ENCODE measurements at regions not wholly inside any gene's neighbourhood (a gene's known extent, or its start where the extent isn't known, plus 50 kb on each side); places are given as distances from the start of the nearest gene placed in this dataset.
"Not testable (repeated sequence)": the region's sequence is repeated elsewhere in the genome, so short reads cannot be mapped to it uniquely, and the experiment has no call there.

DNA sequence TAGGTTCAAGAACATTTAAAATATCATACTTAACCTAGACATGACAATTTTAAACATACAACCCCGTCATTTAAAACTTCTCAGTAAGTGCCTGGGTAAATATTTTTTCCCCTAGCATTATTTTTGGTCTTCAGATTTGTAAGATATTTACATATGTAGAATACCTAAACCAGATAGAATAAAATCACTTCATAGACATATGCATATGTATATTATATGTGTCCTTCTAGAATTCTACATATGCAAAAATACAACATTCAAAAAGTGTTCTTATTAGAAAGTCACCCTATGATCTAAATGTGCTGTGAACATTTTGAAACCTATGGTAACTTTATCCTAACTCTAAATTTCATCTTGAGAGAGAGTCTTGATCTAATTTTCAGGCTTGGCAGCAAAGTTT lies 1467.0 kb upstream of the B3GALT2 start:
- DNase-seq (ENCODE audit: insufficient read length, low spot score) (no peak), FAIRE-seq (no peak)

GRCh38 chr1:194647118-194647517 lies 1460.7 kb upstream of the B3GALT2 start:
- FAIRE-seq, result no peak
- DNase-seq (ENCODE audit: insufficient read length, low spot score), result no peak

- FAIRE-seq (no peak), DNase-seq (ENCODE audit: insufficient read length, low spot score) (no peak)
Observed at GRCh38 chr1:194644528-194644927, 1458.1 kb upstream of the B3GALT2 start.

- no peak for DNase-seq (ENCODE audit: insufficient read length, low spot score)
- FAIRE-seq, result no peak
Observed at GRCh38 chr1:194640322-194640721, 1453.9 kb upstream of the B3GALT2 start.

GRCh38 chr1:194629011-194629410 lies 1442.6 kb upstream of the B3GALT2 start:
- DNase-seq (ENCODE audit: insufficient read length, low spot score) (no peak), FAIRE-seq (no peak)

DNA sequence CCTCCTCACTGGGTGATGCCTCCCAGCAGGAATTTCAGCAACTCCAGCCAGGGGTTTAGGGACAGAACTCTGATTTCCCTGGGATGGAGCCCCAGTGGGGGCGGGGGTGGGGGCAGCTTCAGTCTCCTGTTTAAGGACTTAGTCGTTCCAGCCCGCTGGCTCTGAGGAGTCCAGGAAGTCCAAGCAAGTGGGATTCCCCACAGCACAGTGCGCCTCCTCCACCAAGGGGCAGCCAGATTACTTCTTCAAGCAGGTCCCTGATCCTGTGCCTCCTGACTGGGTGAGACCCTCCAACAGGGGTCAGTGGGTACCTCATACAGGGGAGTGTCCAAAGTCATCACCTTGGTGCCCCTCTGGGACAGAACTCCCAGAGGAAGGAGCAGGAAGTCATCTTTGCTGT lies 1438.4 kb upstream of the B3GALT2 start:
- no peak for DNase-seq (ENCODE audit: insufficient read length, low spot score)
- FAIRE-seq, result no peak

DNA sequence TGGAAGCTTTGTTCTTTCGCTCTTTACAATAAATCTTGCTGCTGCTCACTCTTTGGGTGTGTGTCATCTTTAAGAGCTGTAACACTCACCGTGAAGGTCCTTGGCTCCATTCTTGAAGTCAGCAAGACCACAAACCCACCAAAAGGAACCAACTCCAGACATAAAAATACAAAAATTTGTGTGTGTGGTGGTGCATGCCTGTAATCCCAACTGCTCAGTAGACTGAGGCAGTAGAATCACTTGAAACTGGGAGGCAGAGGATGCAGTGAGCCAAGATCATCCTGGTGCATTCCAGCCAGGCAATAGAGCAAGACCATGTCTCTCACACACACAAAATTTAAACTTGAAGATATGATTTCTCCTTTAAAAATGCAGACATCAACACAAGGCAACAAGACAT lies 1431.7 kb upstream of the B3GALT2 start:
- FAIRE-seq, result no peak
- no peak for DNase-seq (ENCODE audit: insufficient read length, low spot score)

- not testable (repeated sequence) for DNase-seq (ENCODE audit: insufficient read length, low spot score); FAIRE-seq
Observed at GRCh38 chr1:194617272-194617671, 1430.9 kb upstream of the B3GALT2 start.

DNA sequence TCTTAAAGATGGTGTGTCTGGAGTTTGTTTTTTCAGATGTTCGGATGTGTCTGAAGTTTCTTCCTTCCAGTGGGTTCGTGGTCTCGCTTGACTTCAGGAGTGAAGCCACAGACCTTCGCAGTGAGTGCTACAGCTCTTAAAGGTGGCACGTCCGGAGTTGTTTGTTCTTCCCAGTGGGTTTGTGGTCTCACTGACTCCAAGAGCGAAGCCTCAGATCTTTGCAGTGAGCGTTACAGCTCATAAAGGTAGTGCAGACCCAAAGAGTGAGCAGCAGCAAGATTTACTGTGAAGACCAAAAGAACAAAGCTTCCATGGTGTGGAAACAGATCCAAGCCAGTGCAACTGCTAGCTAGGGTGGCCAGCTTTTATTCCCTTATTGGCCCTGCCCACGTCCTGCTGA lies 1430.4 kb upstream of the B3GALT2 start:
- DNase-seq (ENCODE audit: insufficient read length, low spot score) (no peak), FAIRE-seq (no peak)

DNA sequence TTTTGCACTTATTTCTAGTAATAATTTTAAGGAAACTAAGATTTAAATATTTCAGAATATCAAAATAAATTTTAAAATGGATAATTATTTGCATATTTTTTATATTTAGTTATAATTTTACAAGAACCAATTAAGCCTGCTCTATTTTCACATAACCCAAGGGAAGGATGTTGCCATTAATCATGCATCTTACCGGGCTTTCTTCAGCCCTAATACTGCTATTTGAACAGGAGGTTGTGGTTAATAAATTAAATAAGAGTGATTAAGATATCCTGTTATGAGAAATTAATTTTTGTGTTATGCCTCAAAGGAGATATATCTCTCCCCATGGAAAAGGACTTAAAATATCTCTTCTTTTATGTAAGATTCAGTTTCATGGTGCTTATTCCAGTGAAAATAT lies 1415.8 kb upstream of the B3GALT2 start:
- FAIRE-seq, result no peak
- DNase-seq (ENCODE audit: insufficient read length, low spot score), result no peak

- DNase-seq (ENCODE audit: insufficient read length, low spot score) (no peak), FAIRE-seq (no peak)
Observed at GRCh38 chr1:194600716-194601115, 1414.3 kb upstream of the B3GALT2 start.

DNA sequence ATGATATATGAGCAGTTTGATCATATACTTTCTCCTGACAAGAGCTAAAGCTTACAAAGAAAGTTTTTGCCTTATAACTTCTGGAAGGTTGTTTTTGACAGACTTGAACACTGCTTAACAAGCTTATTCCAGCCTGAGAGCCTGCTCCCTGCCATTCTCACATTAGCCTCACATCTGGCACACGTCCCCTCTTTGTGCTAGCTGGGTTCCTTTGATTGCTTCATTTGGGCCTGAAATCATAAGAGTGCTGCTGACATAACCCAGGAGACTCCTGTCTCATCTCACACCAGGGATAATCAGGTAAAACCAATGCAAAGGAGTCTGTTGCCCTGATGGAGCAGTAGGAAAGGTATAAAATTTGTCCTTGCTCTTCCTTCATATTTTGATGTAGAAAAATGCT lies 1411.7 kb upstream of the B3GALT2 start:
- no peak for FAIRE-seq
- DNase-seq (ENCODE audit: insufficient read length, low spot score), result no peak

DNA sequence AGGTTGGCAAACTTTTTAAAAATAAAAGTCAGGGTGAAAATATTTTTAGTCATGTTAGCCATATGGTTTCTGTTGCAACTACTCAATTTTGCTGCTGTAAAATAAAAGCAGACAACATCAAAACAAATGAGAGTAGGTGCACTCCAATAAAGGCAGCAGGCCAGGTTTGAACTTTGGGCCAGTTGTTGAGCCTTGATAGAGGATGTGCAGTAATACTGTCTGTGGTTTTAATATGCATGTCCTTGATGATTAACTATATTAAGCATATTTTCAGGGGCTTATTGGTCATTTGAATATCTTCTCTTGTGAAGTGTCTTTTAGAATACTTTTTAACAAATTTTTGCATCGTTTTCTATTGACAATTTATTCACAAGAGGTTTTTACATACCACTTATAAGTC lies 1399.9 kb upstream of the B3GALT2 start:
- no peak for FAIRE-seq
- no peak for DNase-seq (ENCODE audit: insufficient read length, low spot score)

DNA sequence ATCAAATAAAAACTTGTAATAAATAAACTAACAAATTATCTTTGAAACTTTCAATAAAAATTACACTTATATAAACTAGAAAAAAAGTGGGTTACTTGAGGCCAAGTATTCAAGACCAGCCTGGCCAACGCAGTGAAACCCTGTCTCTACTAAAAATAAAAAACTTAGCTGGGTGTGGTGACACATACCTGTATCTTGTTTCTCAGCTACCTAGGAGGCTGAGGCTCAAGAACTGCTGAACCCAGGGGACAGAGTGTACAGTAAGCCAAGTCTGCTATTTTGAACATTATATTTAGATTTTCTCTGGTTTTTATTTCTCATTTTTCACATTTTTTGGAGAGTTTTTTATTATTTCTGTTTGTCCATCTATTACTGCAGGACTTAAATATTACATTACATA lies 1397.6 kb upstream of the B3GALT2 start:
- FAIRE-seq, result no peak
- no peak for DNase-seq (ENCODE audit: insufficient read length, low spot score)

GRCh38 chr1:194570476-194570875 lies 1384.1 kb upstream of the B3GALT2 start:
- DNase-seq (ENCODE audit: insufficient read length, low spot score) (no peak), FAIRE-seq (no peak)

DNA sequence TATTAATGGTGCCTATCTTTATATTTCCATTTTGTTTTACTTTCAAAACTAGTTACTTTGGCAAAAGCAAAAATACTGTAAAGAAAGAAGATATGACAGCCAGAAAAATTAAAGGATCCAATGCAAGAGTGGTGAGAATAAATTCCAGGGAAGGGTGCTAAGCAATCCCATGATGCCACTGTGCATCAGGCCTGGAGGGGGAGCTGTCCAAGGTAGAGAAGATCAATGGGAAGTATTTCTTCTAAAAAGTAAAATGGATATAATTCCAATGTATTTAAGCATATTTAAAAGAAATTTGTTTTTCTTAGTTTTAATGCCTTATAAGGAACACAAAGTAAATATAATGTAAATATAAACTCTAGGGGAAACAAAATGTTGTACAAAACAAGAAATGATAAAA lies 1382.2 kb upstream of the B3GALT2 start:
- DNase-seq (ENCODE audit: insufficient read length, low spot score), result peak; percentile 4
- FAIRE-seq, result no peak

DNA sequence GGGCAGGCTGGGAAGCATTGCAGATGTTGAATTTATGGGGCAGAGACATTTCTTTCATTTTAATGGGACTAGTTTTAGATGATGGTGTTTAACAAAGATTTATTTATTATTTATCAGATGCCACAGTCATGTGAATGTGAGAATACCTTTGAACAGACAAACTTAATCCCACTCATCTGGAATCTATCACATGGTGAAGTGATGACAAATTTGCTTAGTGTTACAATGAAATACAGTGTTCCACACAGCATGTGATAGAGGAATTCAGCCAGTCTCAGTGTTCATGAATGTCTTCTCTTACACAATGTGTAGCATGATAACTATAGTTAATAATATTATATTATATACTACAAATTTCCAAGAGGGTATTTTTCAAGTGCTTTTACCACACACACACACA lies 1361.7 kb upstream of the B3GALT2 start:
- DNase-seq (ENCODE audit: insufficient read length, low spot score), result no peak
- no peak for FAIRE-seq

DNA sequence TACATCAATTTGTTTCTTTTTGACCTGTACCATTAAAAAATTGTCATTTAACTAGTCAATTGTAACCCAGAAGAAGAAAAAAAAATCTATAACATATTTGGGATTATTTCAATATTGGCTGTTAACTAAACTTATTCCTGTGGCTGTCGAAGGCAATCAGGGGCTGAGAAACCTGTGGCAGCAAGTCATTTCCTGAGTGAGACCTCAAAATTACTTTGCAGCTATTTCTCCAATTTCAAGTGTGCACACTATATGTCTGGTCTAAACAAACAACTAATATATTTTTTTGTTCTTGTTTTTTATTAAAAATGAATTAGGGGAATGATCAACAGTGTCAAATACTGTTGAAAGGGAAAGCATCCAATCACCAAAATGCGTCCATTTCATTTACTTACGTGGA lies 1357.6 kb upstream of the B3GALT2 start:
- DNase-seq (ENCODE audit: insufficient read length, low spot score), result no peak
- no peak for FAIRE-seq

DNA sequence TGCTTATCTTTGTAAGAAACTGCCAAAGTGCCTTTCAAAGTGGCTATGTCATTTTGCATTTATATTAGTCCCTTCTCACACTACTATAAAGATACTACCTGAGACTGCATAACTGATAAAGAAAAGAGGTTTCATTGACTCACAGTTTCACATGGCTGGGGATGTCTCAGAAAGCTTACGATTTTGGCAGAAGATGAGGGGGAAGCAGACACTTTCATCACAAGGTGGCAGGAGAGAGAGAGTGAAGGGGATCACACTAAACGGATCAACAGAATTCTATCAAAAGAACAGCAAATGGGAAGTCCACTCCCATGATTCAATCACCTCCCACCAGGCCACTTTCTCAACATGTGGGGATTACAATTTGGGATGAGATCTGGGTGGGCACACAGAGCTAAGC lies 1352.0 kb upstream of the B3GALT2 start:
- DNase-seq (ENCODE audit: insufficient read length, low spot score), result no peak

GRCh38 chr1:194537521-194537920 lies 1351.1 kb upstream of the B3GALT2 start:
- FAIRE-seq (no peak), DNase-seq (ENCODE audit: insufficient read length, low spot score) (no peak)

More for the DNA sequence above, 1352.0 kb upstream of the B3GALT2 start:
- FAIRE-seq, result no peak

DNA sequence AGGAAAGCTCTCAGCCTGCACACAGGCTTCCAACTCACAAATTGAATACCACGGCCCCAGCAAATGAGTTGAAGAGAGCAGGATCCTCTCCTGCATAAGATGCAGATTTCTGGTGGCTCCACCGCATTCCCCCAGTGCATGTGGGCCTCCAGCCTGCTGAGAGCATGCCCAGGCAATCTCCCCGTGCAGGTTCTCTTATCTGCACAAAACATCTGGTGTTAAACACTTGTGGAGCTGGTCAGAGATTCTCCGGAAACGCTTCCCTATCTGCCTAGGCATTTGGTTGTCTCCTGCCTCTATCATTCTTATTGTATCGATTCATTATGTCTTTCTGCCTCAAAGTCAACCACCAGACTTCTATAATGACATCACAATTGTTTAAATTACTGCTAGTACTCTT lies 1349.0 kb upstream of the B3GALT2 start:
- FAIRE-seq, result no peak
- DNase-seq (ENCODE audit: insufficient read length, low spot score), result no peak

DNA sequence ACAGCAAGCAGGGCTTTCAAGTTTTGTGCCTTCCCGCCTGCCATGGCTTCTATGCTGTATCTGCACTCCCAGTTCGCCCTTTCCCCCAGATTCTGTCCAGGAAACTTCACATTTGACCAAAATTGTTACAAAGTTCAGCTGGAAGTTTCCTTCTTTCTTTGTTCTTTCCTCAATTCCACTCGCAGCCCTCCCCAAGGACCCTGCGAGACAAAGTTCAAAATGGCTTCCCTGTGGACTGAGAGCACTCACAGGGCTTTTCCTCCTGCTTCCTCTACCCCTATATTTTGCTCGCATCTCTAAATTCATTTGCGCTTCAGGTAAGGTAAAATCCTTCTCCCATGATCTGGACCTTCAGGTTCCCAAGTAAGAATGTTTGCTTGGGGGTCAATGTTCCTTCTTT lies 1348.4 kb upstream of the B3GALT2 start:
- FAIRE-seq (no peak), DNase-seq (ENCODE audit: insufficient read length, low spot score) (no peak)

- no peak for FAIRE-seq
- DNase-seq (ENCODE audit: insufficient read length, low spot score), result no peak
Observed at GRCh38 chr1:194533641-194534040, 1347.2 kb upstream of the B3GALT2 start.

- DNase-seq (ENCODE audit: insufficient read length, low spot score) (no peak), FAIRE-seq (no peak)
Observed at GRCh38 chr1:194517567-194517966, 1331.2 kb upstream of the B3GALT2 start.

Measured in HTR-8/SVneo (cell line).